SU-DHL-6 (cell line): ENCODE measurements at regions not wholly inside any gene's neighbourhood (a gene's known extent, or its start where the extent isn't known, plus 50 kb on each side); places are given as distances from the start of the nearest gene placed in this dataset.

Source experiments
- H2AFZ ChIP-seq: fragments of 200-600 bp; sonication (generic); 2 replicates; pipeline ENCODE4 v1.6.1; 2014; ENCODE audit warnings: low read depth, mild to moderate bottlenecking, moderate library complexity, mixed read lengths, antibody characterized with exemption, low read length; ENCODE audit not compliant: severe bottlenecking
- H3F3A ChIP-seq: fragments of 200-600 bp; shearing (Covaris generic); 2 replicates; pipeline ENCODE4 v1.6.0; 2016; ENCODE audit warnings: antibody characterized with exemption, mild to moderate bottlenecking; ENCODE audit not compliant: insufficient read depth
- H3K27ac ChIP-seq: fragments of 200-600 bp; sonication (generic); 2 replicates; pipeline ENCODE4 v1.5.1; 2016; ENCODE audit warnings: low read depth, mild to moderate bottlenecking, low read length, moderate library complexity, mixed read lengths
- H3K27me3 ChIP-seq: fragments of 200-600 bp; sonication (generic), shearing (Covaris generic); 2 replicates; pipeline ENCODE4 v1.6.0; 2014; ENCODE audit warnings: mild to moderate bottlenecking, low read length
- H3K36me3 ChIP-seq: fragments of 200-600 bp; sonication (generic); 2 replicates; pipeline ENCODE4 v1.6.1; 2014; ENCODE audit warnings: mild to moderate bottlenecking, low read length, mixed read lengths
- H3K4me2 ChIP-seq: fragments of 300-600, 200-600 bp; shearing (Covaris generic), sonication (generic); 2 replicates; pipeline ENCODE4 v1.6.0; 2014; ENCODE audit warnings: low read length, low read depth, mild to moderate bottlenecking; ENCODE audit not compliant: poor library complexity, severe bottlenecking
- H3K4me3 ChIP-seq: fragments of 200-600 bp; sonication (generic); 2 replicates; pipeline ENCODE4 v1.5.1; 2014; ENCODE audit warnings: antibody characterized with exemption, low read length, mild to moderate bottlenecking, mixed read lengths; ENCODE audit not compliant: insufficient read depth, poor library complexity, severe bottlenecking
- H3K79me2 ChIP-seq: fragments of 200-600 bp; sonication (generic); 2 replicates; pipeline ENCODE4 v1.6.1; 2014; ENCODE audit warnings: mild to moderate bottlenecking, low read length, moderate library complexity; ENCODE audit not compliant: insufficient read depth
- H3K9ac ChIP-seq: fragments of 200-600 bp; sonication (generic); 2 replicates; pipeline ENCODE4 v1.7.0; 2014; ENCODE audit warnings: mild to moderate bottlenecking, low read length
- H3K9me2 ChIP-seq: fragments of 200-600 bp; sonication (generic); replicated peaks from 2 replicates; pipeline ENCODE4 v1.6.1; 2014; ENCODE audit warnings: low read length; ENCODE audit not compliant: insufficient read depth
- H3K9me3 ChIP-seq: fragments of 200-600 bp; sonication (generic); 2 replicates; pipeline ENCODE4 v1.6.1; 2014; ENCODE audit warnings: low read length, mixed read lengths; ENCODE audit not compliant: insufficient read depth
- H4K20me1 ChIP-seq: fragments of 200-600 bp; sonication (generic); 2 replicates; pipeline ENCODE4 v1.6.1; 2014; ENCODE audit warnings: low read depth, mild to moderate bottlenecking, antibody characterized with exemption, low read length, moderate library complexity, mixed read lengths
- CTCF ChIP-seq: fragments of 200-600 bp; sonication (generic); IDR thresholded peaks from one replicate; pipeline ENCODE4 v1.5.1; 2017; ENCODE audit warnings: antibody characterized with exemption, mild to moderate bottlenecking, low read length, moderate library complexity; ENCODE audit not compliant: insufficient read depth, poor library complexity, severe bottlenecking
- EZH2phosphoT487 ChIP-seq: fragments of 200-600 bp; sonication (generic), shearing (Covaris generic); conservative IDR thresholded peaks from 2 replicates; pipeline ENCODE4 v1.6.1; 2018; ENCODE audit warnings: mild to moderate bottlenecking, antibody characterized with exemption, low read length, moderate library complexity, mixed read lengths

GRCh38 chr11:127381247-127381646 lies 380.7 kb upstream of the KIRREL3 start:
- no peak overlapping the region for H3K27ac ChIP-seq
- H4K20me1 ChIP-seq = no peaks in the 10 kb centered on the region
- no peak overlapping the region for H2AFZ ChIP-seq
- H3K9me3 ChIP-seq = no peaks in the 10 kb centered on the region
- no peaks in the 10 kb centered on the region for H3K27me3 ChIP-seq
- no peaks in the 10 kb centered on the region for H3K9me2 ChIP-seq
- H3F3A ChIP-seq = no peaks in the 10 kb centered on the region
- H3K9ac ChIP-seq = no peak overlapping the region
- H3K36me3 ChIP-seq = no peaks in the 10 kb centered on the region
- no peaks in the 10 kb centered on the region for H3K79me2 ChIP-seq
- TF ChIP-seq CTCF = no peak
- no peak for TF ChIP-seq EZH2phosphoT487
- H3K4me2 ChIP-seq = no peak overlapping the region
- no peak overlapping the region for H3K4me3 ChIP-seq

GRCh38 chr11:127379686-127380085 lies 379.1 kb upstream of the KIRREL3 start:
- no peak overlapping the region for H3K27ac ChIP-seq
- H3K9me2 ChIP-seq = no peaks in the 10 kb centered on the region
- H3K36me3 ChIP-seq = no peaks in the 10 kb centered on the region
- H3K4me2 ChIP-seq = no peak overlapping the region
- no peaks in the 10 kb centered on the region for H3K79me2 ChIP-seq
- H3K4me3 ChIP-seq = no peak overlapping the region
- H3K27me3 ChIP-seq = no peaks in the 10 kb centered on the region
- no peaks in the 10 kb centered on the region for H3F3A ChIP-seq
- no peaks in the 10 kb centered on the region for H3K9me3 ChIP-seq
- H2AFZ ChIP-seq = no peak overlapping the region
- TF ChIP-seq CTCF = no peak
- no peak overlapping the region for H3K9ac ChIP-seq
- H4K20me1 ChIP-seq = no peaks in the 10 kb centered on the region

- Histone ChIP-seq H3K9me2 (no peaks in the 10 kb centered on the region), H3K27ac (no peak overlapping the region), H3K27me3 (no peaks in the 10 kb centered on the region), H3F3A (no peaks in the 10 kb centered on the region), H3K36me3 (no peaks in the 10 kb centered on the region), H2AFZ (no peak overlapping the region), H3K79me2 (no peaks in the 10 kb centered on the region), H3K4me2 (no peak overlapping the region), H3K9ac (no peak overlapping the region), H4K20me1 (no peaks in the 10 kb centered on the region), H3K4me3 (no peak overlapping the region), H3K9me3 (no peaks in the 10 kb centered on the region)
- no peak for TF ChIP-seq CTCF
- TF ChIP-seq EZH2phosphoT487 = no peak
These were observed 375.7 kb upstream of the KIRREL3 start for GRCh38 chr11:127376301-127376700.

GRCh38 chr11:127369356-127369755 lies 368.8 kb upstream of the KIRREL3 start:
- Histone ChIP-seq H4K20me1 (no peaks in the 10 kb centered on the region), H3K9me3 (no peaks in the 10 kb centered on the region), H3K36me3 (no peaks in the 10 kb centered on the region), H3K4me3 (no peak overlapping the region), H3F3A (no peaks in the 10 kb centered on the region), H2AFZ (no peak overlapping the region), H3K27me3 (no peaks in the 10 kb centered on the region), H3K79me2 (no peaks in the 10 kb centered on the region), H3K9ac (no peak overlapping the region), H3K27ac (no peak overlapping the region), H3K9me2 (no peaks in the 10 kb centered on the region), H3K4me2 (no peak overlapping the region)
- no peak for TF ChIP-seq CTCF
- no peak for TF ChIP-seq EZH2phosphoT487
